Keratinocyte (primary cell): ENCODE measurements at regions not wholly inside any gene's neighbourhood (a gene's known extent, or its start where the extent isn't known, plus 50 kb on each side); places are given as distances from the start of the nearest gene placed in this dataset.

Experiments used
- DNase-seq: peaks from one replicate; pipeline ENCODE4 v3.0.0-alpha.2; 2011; ENCODE audit warnings: low read depth, missing footprints, low spot score
- FAIRE-seq: peaks from 2 replicates; lab custom pipeline; 2011; peaks lifted over from hg19 to GRCh38; lab: Jason Lieb, UNC
- H2AFZ ChIP-seq: 2 replicates; pipeline ENCODE4 v1.6.0; 2012; ENCODE audit warnings: low read length, control low read depth, inconsistent platforms; ENCODE audit not compliant: control insufficient read depth
- H3K27ac ChIP-seq: 2 replicates; pipeline ENCODE4 v1.5.1; 2011; ENCODE audit warnings: low read length; ENCODE audit not compliant: control insufficient read depth, insufficient read depth
- H3K27me3 ChIP-seq: 3 replicates; pipeline ENCODE4 v1.6.0; 2011; ENCODE audit warnings: low read length; ENCODE audit not compliant: control insufficient read depth, insufficient read depth; ENCODE audit errors: extremely low read depth
- H3K36me3 ChIP-seq, 2 experiments: 2 replicates in 1 of 2; 3 replicates in 1 of 2; pipeline ENCODE4 v1.5.1; 2011; ENCODE audit warnings: low read length in 2 of 2, mild to moderate bottlenecking in 1 of 2; ENCODE audit not compliant: control insufficient read depth in 2 of 2, insufficient read depth in 2 of 2; ENCODE audit errors: extremely low read depth in 1 of 2
- H3K4me1 ChIP-seq: 3 replicates; pipeline ENCODE4 v1.5.1; 2011; ENCODE audit warnings: low read length; ENCODE audit not compliant: control insufficient read depth, insufficient read depth; ENCODE audit errors: extremely low read depth
- H3K4me2 ChIP-seq: 3 replicates; pipeline ENCODE4 v1.6.0; 2011; ENCODE audit warnings: low read depth, low read length; ENCODE audit not compliant: control insufficient read depth, insufficient read depth; ENCODE audit errors: extremely low read depth
- H3K4me3 ChIP-seq, 3 experiments: fragments of 200-600 bp in 1 of 3; sonication (generic) in 1 of 3; 2 replicates in 2 of 3; 3 replicates in 1 of 3; pipeline ENCODE4 v1.5.1; 2011 to 2016; ENCODE audit warnings: low read length in 3 of 3, mild to moderate bottlenecking in 3 of 3, control low read depth in 2 of 3, inconsistent platforms in 1 of 3, low read depth in 1 of 3, mixed read lengths in 1 of 3, mixed run types in 1 of 3, moderate library complexity in 1 of 3; ENCODE audit not compliant: control insufficient read depth in 2 of 3, insufficient read depth in 2 of 3; ENCODE audit errors: extremely low read depth in 1 of 3
- H3K79me2 ChIP-seq: 2 replicates; pipeline ENCODE4 v1.6.0; 2012; ENCODE audit warnings: low read length; ENCODE audit not compliant: control insufficient read depth, insufficient read depth
- H3K9ac ChIP-seq: 3 replicates; pipeline ENCODE4 v1.6.0; 2011; ENCODE audit warnings: low read length; ENCODE audit not compliant: control insufficient read depth, insufficient read depth; ENCODE audit errors: extremely low read depth
- H3K9me1 ChIP-seq: 3 replicates; pipeline ENCODE4 v1.6.0; 2011; ENCODE audit warnings: low read length; ENCODE audit not compliant: control insufficient read depth, insufficient read depth; ENCODE audit errors: extremely low read depth
- H3K9me3 ChIP-seq: 2 replicates; pipeline ENCODE4 v1.5.1; 2012; ENCODE audit warnings: low read depth, low read length; ENCODE audit not compliant: control insufficient read depth
- H4K20me1 ChIP-seq: 3 replicates; pipeline ENCODE4 v1.6.0; 2011; ENCODE audit warnings: low read length; ENCODE audit not compliant: control insufficient read depth, insufficient read depth; ENCODE audit errors: extremely low read depth
- CTCF ChIP-seq, 3 experiments: IDR thresholded peaks in 1 of 3; conservative IDR thresholded peaks in 1 of 3; optimal IDR thresholded peaks in 1 of 3; 2 replicates in 2 of 3; 3 replicates in 1 of 3; pipeline versions ENCODE3 to v1.5.1; 2011; ENCODE audit warnings: low read length in 3 of 3, mild to moderate bottlenecking in 3 of 3, moderate library complexity in 2 of 3, control low read depth in 1 of 3, inconsistent platforms in 1 of 3; ENCODE audit not compliant: insufficient read depth in 2 of 3; ENCODE audit errors: extremely low read depth in 1 of 3
- EZH2 ChIP-seq: IDR thresholded peaks from one replicate; pipeline ENCODE4 v1.6.1; 2012; ENCODE audit warnings: inconsistent platforms, mild to moderate bottlenecking, low read length, moderate library complexity
- dilution Hi-C: fragments of 300-500 bp; cut with MboI; formaldehyde crosslinking; loops from one replicate; pipeline ENCODE4 v1.7.0; 2020; ENCODE audit warnings: low sequenced_read_pairs; ENCODE audit not compliant: extremely low pct_ligation_motif_present

GRCh38 chr11:13141731-13142709, 132.9 kb downstream of the RASSF10 start:
- FAIRE-seq (no peak), DNase-seq (no peak)
- dilution Hi-C loops, result no loop called here
- H3K79me2 ChIP-seq, result no peaks in the 10 kb centered on the region
- no peak overlapping the region for H3K9ac ChIP-seq
- H3K9me3 ChIP-seq, result no peaks in the 10 kb centered on the region
- H3K27ac ChIP-seq, result no peak overlapping the region
- H3K4me1 ChIP-seq, result peaks cover 26% of the 10 kb centered on the region
- no peak overlapping the region for H2AFZ ChIP-seq
- no peaks in the 10 kb centered on the region for H3K36me3 ChIP-seq
- no peaks in the 10 kb centered on the region for H3K9me1 ChIP-seq
- TF ChIP-seq CTCF (optimal IDR thresholded peaks at IDR 0.05 in 1 of 3, IDR thresholded peaks at IDR 0.05 in 1 of 3, conservative IDR thresholded peaks at IDR 0.05 in 1 of 3; ENCODE audit: extremely low read depth in 1 of 3, insufficient read depth in 2 of 3, low read length in 3 of 3) (no peak), EZH2 (no peak)
- no peaks in the 10 kb centered on the region for H4K20me1 ChIP-seq
- H3K27me3 ChIP-seq, result no peaks in the 10 kb centered on the region
- H3K4me2 ChIP-seq, result no peak overlapping the region
- H3K4me3 ChIP-seq, result no peak overlapping the region

GRCh38 chr11:13143486-13144297, 133.9 kb upstream of the BMAL1 start:
- Histone ChIP-seq H3K9me3 (no peaks in the 10 kb centered on the region), H3K9me1 (no peaks in the 10 kb centered on the region), H3K4me1 (peaks cover 14% of the 10 kb centered on the region), H2AFZ (no peak overlapping the region), H3K36me3 (no peaks in the 10 kb centered on the region), H3K27me3 (no peaks in the 10 kb centered on the region), H3K27ac (no peak overlapping the region), H4K20me1 (no peaks in the 10 kb centered on the region), H3K4me2 (no peak overlapping the region), H3K4me3 (no peak overlapping the region), H3K9ac (no peak overlapping the region), H3K79me2 (no peaks in the 10 kb centered on the region)
- TF ChIP-seq EZH2 (no peak), CTCF (optimal IDR thresholded peaks at IDR 0.05 in 1 of 3, IDR thresholded peaks at IDR 0.05 in 1 of 3, conservative IDR thresholded peaks at IDR 0.05 in 1 of 3; ENCODE audit: extremely low read depth in 1 of 3, insufficient read depth in 2 of 3, low read length in 3 of 3) (no peak)
- dilution Hi-C loops, result no loop called here
- DNase-seq (no peak), FAIRE-seq (no peak)
